ENCODE measurements at regions not wholly inside any gene's neighbourhood (a gene's known extent, or its start where the extent isn't known, plus 50 kb on each side); places are given as distances from the start of the nearest gene placed in this dataset.

GRCh38 chr4:104732766-104733165 lies 238.1 kb upstream of the CXXC4 start:
- DNase-seq (ENCODE audit: extremely low spot score), result no peak
- POLR2A ChIA-PET, result no interaction called here
- CTCF ChIA-PET, result no interaction called here
- TF ChIP-seq CTCF (IDR thresholded peaks at IDR 0.05; ENCODE audit: control extremely low read depth, extremely low read depth, low read depth, missing control alignments), result no peak

DNA sequence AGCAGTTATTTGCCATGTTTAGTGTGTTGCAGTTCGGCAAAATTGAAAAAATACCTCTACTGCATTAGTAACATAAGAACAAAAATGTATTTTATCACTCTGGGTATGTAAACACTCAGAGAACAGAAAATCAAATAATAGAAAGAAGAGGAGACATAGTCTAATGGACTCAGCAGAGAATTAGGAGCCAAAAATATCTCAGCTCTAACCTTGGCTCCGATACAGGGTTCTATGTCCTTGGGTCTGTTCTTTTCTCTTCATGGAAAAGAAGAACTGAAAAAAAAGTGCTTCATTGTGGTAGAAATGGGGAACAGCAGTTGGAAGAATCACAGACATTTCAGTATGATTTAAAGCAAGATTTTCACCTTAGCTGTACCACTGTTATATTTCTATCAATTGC lies 240.5 kb upstream of the CXXC4 start:
- POLR2A ChIA-PET, result no interaction called here
- no peak for DNase-seq (ENCODE audit: extremely low spot score)
- CTCF ChIA-PET, result interaction anchor here (1.0 kb wide), 1 partner anchor 9 kb away, joined by 3 read pairs; no protein-coding TSS in a partner anchor
- no peak for TF ChIP-seq CTCF (IDR thresholded peaks at IDR 0.05; ENCODE audit: control extremely low read depth, extremely low read depth, low read depth, missing control alignments)

DNA sequence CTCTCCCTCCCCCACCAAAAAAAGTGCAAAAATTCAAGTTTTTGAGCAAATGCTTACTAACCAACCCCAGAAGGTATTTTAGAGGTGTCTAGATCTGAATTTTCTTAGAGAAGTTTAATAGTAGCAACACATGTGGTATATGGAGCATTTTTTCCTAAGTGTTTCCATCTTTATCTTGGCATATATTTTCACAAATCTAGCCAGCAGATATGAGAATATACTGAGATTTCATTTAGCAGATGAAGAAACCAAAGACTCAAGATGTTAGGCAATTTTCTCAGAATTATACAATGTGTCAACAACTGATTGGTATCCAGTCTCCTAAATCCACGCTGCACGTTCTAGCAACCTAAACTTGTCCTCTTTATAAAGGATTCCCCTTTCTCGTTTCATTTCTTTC lies 245.5 kb upstream of the CXXC4 start:
- POLR2A ChIA-PET, result no interaction called here
- DNase-seq (ENCODE audit: extremely low spot score), result no peak
- no peak for TF ChIP-seq CTCF (IDR thresholded peaks at IDR 0.05; ENCODE audit: control extremely low read depth, extremely low read depth, low read depth, missing control alignments)
- CTCF ChIA-PET, result interaction anchor here (1.7 to 2.2 kb wide), 3 partner anchors 12 to 17 kb away, joined by 4 to 6 read pairs (median 6); no protein-coding TSS in a partner anchor

DNA sequence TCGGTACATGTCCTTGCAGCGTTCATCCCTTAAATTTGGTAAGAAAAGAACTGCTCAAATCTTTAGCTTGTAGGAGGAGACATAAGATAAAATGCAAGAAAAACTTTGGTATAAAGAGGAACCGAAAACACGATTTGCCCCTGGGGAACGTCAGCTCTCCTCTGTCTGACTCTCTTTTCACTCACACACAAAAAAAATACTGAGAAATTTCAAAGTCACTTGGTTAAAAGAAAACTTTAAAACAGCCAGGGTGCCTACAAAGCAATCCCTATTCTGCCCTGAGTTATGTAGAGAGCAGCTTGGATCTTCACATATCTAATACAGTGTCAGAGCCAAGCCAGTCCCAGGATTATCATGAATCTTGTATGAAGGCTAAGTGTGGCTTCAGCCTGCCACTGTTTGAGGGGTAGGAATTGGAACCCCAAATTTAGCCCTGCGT lies 248.5 kb upstream of the CXXC4 start:
- peak; percentile 50 for DNase-seq (ENCODE audit: extremely low spot score)
- CTCF ChIA-PET, result interaction anchor here (1.0 to 2.2 kb wide), 6 partner anchors 8 to 23 kb away, joined by 3 to 8 read pairs (median 4); no protein-coding TSS in a partner anchor
- no peak for TF ChIP-seq CTCF (IDR thresholded peaks at IDR 0.05; ENCODE audit: control extremely low read depth, extremely low read depth, low read depth, missing control alignments)
- POLR2A ChIA-PET, result no interaction called here

DNA sequence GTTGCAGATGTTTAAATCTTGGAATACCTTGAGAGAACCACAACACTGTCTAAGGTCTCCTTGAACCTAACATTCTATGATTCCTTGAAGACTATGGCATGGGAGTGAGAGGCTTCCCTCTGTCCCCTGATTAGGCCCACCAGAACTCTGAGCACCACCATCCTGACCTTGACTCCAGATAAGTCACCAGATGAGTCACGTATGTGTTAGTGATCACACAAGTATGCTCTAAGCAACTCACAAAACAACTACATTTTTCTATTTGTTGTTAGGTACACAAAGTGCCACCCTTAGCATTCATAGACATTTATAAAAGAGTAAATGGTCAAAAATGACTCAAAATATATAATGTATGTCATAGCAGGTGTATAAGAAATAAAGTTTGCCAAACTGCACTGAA lies 252.9 kb upstream of the CXXC4 start:
- CTCF ChIA-PET, result interaction anchor here (1.1 kb wide), 1 partner anchor 11 kb away, joined by 4 read pairs; no protein-coding TSS in a partner anchor
- TF ChIP-seq CTCF (IDR thresholded peaks at IDR 0.05; ENCODE audit: control extremely low read depth, extremely low read depth, low read depth, missing control alignments), result no peak
- POLR2A ChIA-PET, result no interaction called here
- no peak for DNase-seq (ENCODE audit: extremely low spot score)

DNA sequence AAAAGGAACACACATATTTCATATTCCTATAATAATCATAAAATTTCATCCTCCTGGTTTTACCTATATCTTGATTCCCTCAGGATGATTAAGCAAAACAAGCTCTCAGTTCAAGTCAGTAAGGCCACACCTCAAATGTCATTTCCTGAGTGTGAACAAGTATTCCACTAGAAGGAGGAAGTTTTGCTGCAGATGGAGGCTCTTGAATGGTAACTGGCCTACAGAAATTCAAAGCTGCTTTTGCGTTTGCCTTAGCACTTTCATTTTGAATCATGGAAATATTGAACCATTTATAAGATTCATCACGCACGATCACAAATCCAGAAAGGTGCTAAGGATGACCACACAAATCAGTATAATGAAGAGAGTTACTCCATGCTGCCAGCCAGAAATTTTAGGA lies 254.4 kb upstream of the CXXC4 start:
- CTCF ChIA-PET, result interaction anchor here (1.0 to 1.2 kb wide), 4 partner anchors 11 to 251 kb away, joined by 3 to 4 read pairs (median 4); no protein-coding TSS in a partner anchor
- no peak for DNase-seq (ENCODE audit: extremely low spot score)
- no peak for TF ChIP-seq CTCF (IDR thresholded peaks at IDR 0.05; ENCODE audit: control extremely low read depth, extremely low read depth, low read depth, missing control alignments)
- POLR2A ChIA-PET, result no interaction called here

Measured in GM10248 (cell line).